SK-N-SH treated with all-trans-retinoic acid at 6 μM for 48 hours (cell line): ENCODE measurements at regions not wholly inside any gene's neighbourhood (a gene's known extent, or its start where the extent isn't known, plus 50 kb on each side); places are given as distances from the start of the nearest gene placed in this dataset.

Experiments
- TOX ChIP-seq: fragments of 250-450 bp; sonication (Bioruptor Pico); IDR thresholded peaks from 2 replicates; pipeline ENCODE4 v1.8.0; 2021; ENCODE audit warnings: mild to moderate bottlenecking, moderate library complexity, borderline replicate concordance
- ZNF70 ChIP-seq: fragments of 450-650 bp; formaldehyde crosslinking; IDR thresholded peaks from 2 replicates; pipeline ENCODE4 v1.5.0; 2020; ENCODE audit warnings: mild to moderate bottlenecking, moderate library complexity

- TF ChIP-seq TOX, result no peak
- no peak for TF ChIP-seq ZNF70 (CRISPR knock-in tag)
Measured at GRCh38 chr4:53716011-53716410, 124.7 kb upstream of the LNX1 start.
